NCI-H1694 (cell line): ENCODE measurements at regions not wholly inside any gene's neighbourhood (a gene's known extent, or its start where the extent isn't known, plus 50 kb on each side); places are given as distances from the start of the nearest gene placed in this dataset.

Source experiments
- DNase-seq: peaks from one replicate; lab custom pipeline; 2025; lab: John Stamatoyannopoulos, UW

GRCh38 chrX:97666890-97667289, 783.2 kb downstream of the RPA4 start:
- DNase-seq, result no peak

GRCh38 chrX:97668126-97668525, 784.4 kb downstream of the RPA4 start:
- no peak for DNase-seq

- DNase-seq, result peak; percentile 9
Measured at GRCh38 chrX:97672138-97672537, 788.4 kb downstream of the RPA4 start.

- no peak for DNase-seq
Measured at GRCh38 chrX:97672608-97673007, 788.9 kb downstream of the RPA4 start.

GRCh38 chrX:97673135-97673534, 789.4 kb downstream of the RPA4 start:
- no peak for DNase-seq

- no peak for DNase-seq
Measured at GRCh38 chrX:97682991-97683840, 799.5 kb downstream of the RPA4 start.

GRCh38 chrX:97685753-97686152, 802.0 kb downstream of the RPA4 start:
- peak; percentile 20 for DNase-seq

- no peak for DNase-seq
Measured at GRCh38 chrX:97691901-97692455, 808.3 kb downstream of the RPA4 start.

- no peak for DNase-seq
Measured at GRCh38 chrX:97692575-97692974, 808.9 kb downstream of the RPA4 start.

- no peak for DNase-seq
Measured at GRCh38 chrX:97700547-97700946, 816.8 kb downstream of the RPA4 start.

- DNase-seq, result no peak
Measured at GRCh38 chrX:97704474-97704873, 820.8 kb downstream of the RPA4 start.

GRCh38 chrX:97704881-97705280, 821.2 kb downstream of the RPA4 start:
- DNase-seq, result no peak

GRCh38 chrX:97705936-97706335, 822.2 kb downstream of the RPA4 start:
- no peak for DNase-seq

- no peak for DNase-seq
Measured at GRCh38 chrX:97714072-97714471, 830.4 kb downstream of the RPA4 start.

GRCh38 chrX:97728215-97728614, 844.5 kb downstream of the RPA4 start:
- no peak for DNase-seq

GRCh38 chrX:97740044-97740443, 856.3 kb downstream of the RPA4 start:
- DNase-seq, result no peak

GRCh38 chrX:97740886-97741285, 857.2 kb downstream of the RPA4 start:
- no peak for DNase-seq

- DNase-seq, result no peak
Measured at GRCh38 chrX:97743014-97743413, 859.3 kb downstream of the RPA4 start.

- no peak for DNase-seq
Measured at GRCh38 chrX:97747346-97747745, 863.6 kb downstream of the RPA4 start.

GRCh38 chrX:97751016-97751415, 867.3 kb downstream of the RPA4 start:
- no peak for DNase-seq

- no peak for DNase-seq
Measured at GRCh38 chrX:97751735-97752134, 868.0 kb downstream of the RPA4 start.

- peak; percentile 44 for DNase-seq
Measured at GRCh38 chrX:97756879-97757278, 873.2 kb downstream of the RPA4 start.

GRCh38 chrX:97763391-97763790, 879.7 kb downstream of the RPA4 start:
- DNase-seq, result no peak

GRCh38 chrX:97763981-97764380, 880.3 kb downstream of the RPA4 start:
- DNase-seq, result no peak
